HTR-8/SVneo (cell line): ENCODE measurements at regions not wholly inside any gene's neighbourhood (a gene's known extent, or its start where the extent isn't known, plus 50 kb on each side); places are given as distances from the start of the nearest gene placed in this dataset.

ENCODE experiments used
- DNase-seq: peaks from one replicate; pipeline ENCODE4 v3.0.0; 2011; ENCODE audit warnings: low spot score, mixed read lengths; ENCODE audit not compliant: insufficient read length
- FAIRE-seq: peaks from 2 replicates; lab custom pipeline; 2011; peaks lifted over from hg19 to GRCh38; lab: Jason Lieb, UNC

- no peak for DNase-seq
- FAIRE-seq = no peak
These were observed 249.0 kb upstream of the SALL1 start for GRCh38 chr16:51399908-51400670.

GRCh38 chr16:51394421-51394820 lies 243.4 kb upstream of the SALL1 start:
- DNase-seq (no peak), FAIRE-seq (no peak)

DNA sequence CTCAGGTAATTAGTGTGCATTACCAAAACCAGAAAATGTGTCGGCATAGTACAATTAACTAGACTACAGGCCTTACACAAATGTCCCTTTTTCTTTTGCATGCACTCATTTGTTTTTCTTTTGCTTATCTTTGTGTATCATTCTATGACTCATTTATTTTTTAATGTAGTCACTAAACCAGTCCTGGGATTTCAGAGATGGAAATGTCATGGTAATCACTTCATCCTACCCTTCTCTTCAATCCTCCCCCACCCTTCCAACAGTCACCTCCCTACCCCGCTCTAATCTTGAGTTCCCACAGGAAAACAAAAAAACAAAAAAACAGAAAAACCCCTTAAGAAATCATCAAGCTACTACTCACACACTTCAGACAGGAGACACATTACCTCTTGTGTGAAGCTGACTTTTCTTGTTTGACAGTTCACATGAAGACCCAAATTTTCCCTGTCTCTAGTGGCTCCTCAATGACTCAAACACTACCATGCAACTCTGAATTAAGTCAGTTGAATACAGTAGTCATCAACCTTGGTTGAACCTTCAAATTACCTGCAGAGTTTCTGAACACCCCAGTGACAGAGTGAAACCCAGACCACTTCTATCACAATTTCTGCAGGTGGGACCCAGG lies 242.4 kb upstream of the SALL1 start:
- no peak for DNase-seq
- FAIRE-seq = no peak

DNA sequence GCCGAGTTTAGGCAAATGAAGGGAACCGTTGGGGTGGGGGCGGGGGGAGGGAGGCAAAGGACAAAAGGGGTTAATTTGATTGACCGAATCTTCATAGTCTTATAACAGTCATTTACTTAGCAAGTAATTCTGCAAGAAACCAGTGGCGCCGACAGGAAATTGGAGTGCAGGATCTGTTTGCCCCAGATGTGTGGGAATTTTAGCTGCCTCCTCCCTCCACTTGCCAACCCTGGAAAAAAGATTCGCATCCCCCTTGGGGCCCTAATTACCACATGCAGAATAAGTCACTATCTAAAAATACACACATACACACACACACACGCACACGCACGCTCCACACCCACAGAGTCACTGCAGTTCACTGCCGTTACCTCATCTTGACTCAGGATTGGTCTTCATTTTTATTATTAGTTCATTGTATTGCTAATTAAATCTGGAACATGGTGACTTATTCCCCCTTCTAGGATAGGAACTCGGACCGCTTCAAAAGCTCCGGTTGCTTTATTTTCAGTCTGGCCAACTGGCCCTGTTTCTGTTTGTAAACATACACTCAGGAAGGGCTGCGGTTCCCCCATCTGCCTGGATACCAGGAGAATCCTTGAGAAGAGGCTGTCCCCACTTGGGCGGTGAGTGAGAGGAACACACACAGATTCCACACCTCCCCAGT lies 241.6 kb upstream of the SALL1 start:
- FAIRE-seq = no peak
- DNase-seq = no peak

GRCh38 chr16:51391798-51392511 lies 240.9 kb upstream of the SALL1 start:
- DNase-seq (no peak), FAIRE-seq (no peak)

DNA sequence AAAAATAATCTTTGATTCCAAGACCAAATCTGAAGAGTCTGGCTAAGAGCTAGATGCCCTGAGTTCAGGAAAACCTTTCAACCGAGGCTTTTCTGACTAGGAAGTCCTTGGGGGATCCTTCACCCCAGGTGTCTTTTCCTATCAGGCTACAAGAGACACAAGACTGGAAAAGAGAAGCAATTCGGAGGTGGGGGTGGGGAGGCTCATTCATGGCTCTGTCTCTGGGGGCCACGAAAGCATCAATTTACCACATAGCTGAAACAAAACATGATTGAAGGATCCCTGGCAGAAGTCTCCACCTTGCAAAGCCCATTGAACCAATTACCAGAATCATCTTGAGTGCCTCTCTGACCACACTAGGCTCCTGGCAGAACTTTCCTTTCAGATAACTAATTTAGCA lies 239.8 kb upstream of the SALL1 start:
- no peak for DNase-seq
- no peak for FAIRE-seq

DNA sequence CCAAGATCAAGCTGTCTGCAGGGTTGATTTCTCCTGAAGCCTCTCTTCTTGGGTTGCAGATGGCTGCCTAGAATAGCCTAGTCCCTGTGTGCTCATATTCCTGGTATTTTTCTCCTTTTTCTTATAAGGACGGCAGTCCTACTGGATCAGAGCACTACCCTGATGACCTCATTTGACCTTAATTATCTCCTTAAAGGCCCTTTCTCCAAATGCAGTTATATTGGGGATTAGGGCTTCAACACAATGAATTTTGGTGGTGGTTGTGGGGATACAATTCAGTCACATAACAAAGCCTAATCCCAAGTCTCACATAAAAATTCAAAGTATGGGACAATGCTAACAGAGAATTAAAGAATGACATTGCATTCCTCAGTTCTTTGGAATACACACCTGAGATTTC lies 238.8 kb upstream of the SALL1 start:
- FAIRE-seq = no peak
- no peak for DNase-seq

GRCh38 chr16:51388516-51388951 lies 237.5 kb upstream of the SALL1 start:
- no peak for DNase-seq
- FAIRE-seq = no peak

GRCh38 chr16:51383909-51384308 lies 232.8 kb upstream of the SALL1 start:
- FAIRE-seq = no peak
- no peak for DNase-seq

GRCh38 chr16:51382940-51383339 lies 231.9 kb upstream of the SALL1 start:
- DNase-seq (no peak), FAIRE-seq (no peak)

DNA sequence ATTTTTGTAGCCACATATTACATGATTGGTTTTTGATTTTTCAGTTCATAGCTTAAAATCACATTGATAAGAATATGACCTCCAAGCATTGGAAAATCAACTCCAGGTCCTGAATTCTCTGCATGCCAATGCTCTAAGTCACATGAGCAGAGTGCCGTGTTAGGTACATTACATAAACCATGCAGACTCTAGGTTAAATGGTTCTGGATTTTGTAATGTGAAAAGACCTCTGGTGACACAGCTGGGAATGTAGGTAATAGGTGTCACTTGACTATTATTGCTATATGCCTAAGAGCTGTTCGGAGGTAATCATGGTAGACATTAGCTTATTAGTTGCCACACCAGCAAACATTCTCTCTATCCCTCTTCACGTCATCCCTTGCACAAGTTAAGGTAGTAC lies 231.1 kb upstream of the SALL1 start:
- DNase-seq = no peak

GRCh38 chr16:51376080-51376479 lies 225.0 kb upstream of the SALL1 start:
- DNase-seq (no peak), FAIRE-seq (no peak)

More for the DNA sequence above, 231.1 kb upstream of the SALL1 start:
- FAIRE-seq = no peak

DNA sequence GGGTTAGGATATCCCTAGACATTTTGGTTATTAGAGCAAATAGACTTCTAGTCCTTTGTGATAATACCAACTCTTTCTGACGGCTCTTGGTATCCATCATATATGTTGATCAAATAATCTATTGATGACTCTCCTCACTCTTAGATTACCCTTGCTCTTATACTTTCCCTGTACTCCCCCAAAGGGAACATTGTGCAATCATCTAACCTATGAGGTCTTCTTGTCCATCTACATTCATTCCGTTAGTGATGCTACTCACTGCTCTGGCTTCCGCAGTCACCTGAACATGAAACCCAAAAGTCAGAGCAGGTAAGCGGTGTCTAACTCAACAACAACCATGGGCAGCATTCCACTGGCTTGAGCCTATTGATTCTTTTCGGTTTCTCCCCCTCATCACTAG lies 223.7 kb upstream of the SALL1 start:
- no peak for DNase-seq
- no peak for FAIRE-seq

DNA sequence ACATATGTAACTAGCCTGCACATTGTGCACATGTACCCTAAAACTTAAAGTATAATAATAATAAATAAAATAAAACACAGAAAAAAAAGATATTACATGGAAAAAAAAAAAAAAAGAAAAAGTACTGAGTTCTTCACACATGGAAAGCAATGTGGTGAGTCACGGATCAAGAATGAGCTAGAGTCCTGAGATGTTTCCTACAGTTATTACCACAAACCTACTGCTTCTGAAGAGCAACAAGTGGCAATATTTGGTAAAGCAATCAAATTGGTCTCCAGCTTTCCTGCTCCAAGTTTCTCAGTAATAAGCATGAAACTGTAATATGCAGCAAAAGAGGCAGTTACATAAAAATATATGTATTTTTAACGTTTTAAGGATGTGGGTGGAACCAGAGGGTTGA lies 223.3 kb upstream of the SALL1 start:
- no peak for FAIRE-seq
- DNase-seq = no peak

DNA sequence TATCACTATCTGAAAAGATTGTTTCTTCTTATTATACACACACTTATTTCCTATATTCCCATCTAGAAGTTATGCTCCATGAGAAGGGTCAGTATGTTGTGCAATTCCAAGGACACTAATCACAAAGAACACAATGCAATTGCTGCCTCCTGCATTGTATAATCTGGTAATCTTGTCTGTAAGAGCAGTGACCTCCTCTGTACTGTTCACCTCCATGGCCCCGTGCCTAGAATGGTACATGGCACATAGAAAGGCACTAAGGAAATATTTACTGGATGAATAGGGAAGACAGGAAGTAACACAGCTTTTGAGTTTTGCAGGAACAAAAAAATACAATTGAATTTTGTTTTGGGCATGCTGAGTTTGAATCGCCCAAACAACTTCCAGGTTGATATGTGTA lies 214.6 kb upstream of the SALL1 start:
- no peak for FAIRE-seq

GRCh38 chr16:51359141-51359955 lies 208.3 kb upstream of the SALL1 start:
- no peak for FAIRE-seq
- no peak for DNase-seq

More for the DNA sequence above, 214.6 kb upstream of the SALL1 start:
- no peak for DNase-seq

GRCh38 chr16:51357839-51358238 lies 206.8 kb upstream of the SALL1 start:
- DNase-seq (no peak), FAIRE-seq (no peak)

GRCh38 chr16:51355875-51356274 lies 204.8 kb upstream of the SALL1 start:
- DNase-seq = no peak
- FAIRE-seq = no peak

- no peak for FAIRE-seq
- no peak for DNase-seq
These were observed 204.1 kb upstream of the SALL1 start for GRCh38 chr16:51355195-51355594.

DNA sequence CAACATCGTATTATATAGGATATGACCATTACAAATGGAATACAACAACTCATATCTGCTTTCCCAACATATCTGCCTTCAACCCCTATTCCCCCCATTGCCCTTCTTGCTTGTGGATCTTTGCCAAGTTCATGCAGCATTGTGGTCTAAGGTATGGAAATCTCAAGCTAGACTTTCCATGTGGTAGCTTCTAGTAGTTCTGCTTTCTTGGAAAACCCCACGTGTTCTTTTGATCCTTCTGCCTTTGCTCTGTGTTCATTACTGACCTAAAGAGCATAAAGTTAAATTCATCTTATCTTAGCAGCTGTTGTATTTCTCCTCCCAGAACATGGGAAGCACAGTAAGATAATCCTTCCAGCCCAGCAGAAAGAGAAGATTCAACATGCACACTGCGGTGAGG lies 202.0 kb upstream of the SALL1 start:
- no peak for FAIRE-seq

More for the DNA sequence above, 202.0 kb upstream of the SALL1 start:
- DNase-seq = no peak
